Heart right ventricle (tissue), 16 donors: ENCODE measurements at regions not wholly inside any gene's neighbourhood (a gene's known extent, or its start where the extent isn't known, plus 50 kb on each side); places are given as distances from the start of the nearest gene placed in this dataset.

Experiments
- ATAC-seq, 8 donors: fragments of 200-7000 bp; cut with Tn5 transposase; one replicate each; pipeline ENCODE4 v1.9.1; 2020; ENCODE audit warnings: mild to moderate bottlenecking in 8 of 8, moderate library complexity in 8 of 8, moderate number of reproducible peaks in 1 of 8
- DNase-seq, 2 donors: peaks; one replicate each; pipeline ENCODE4 v3.0.0-alpha.2; 2020
- H3K27ac ChIP-seq, 10 donors: fragments of 200-600 bp; sonication (generic) in 2 of 10; one replicate each; pipeline versions ENCODE4 v1.5.0 to v1.8.0; 2020 to 2022; ENCODE audit warnings: mild to moderate bottlenecking in 3 of 10
- H3K27me3 ChIP-seq, 7 donors: fragments of 200-600 bp; one replicate each; pipeline ENCODE4 v1.8.0; 2021 to 2022; ENCODE audit warnings: mild to moderate bottlenecking in 2 of 7
- H3K36me3 ChIP-seq, 9 donors: fragments of 200-600 bp; sonication (generic) in 1 of 9; one replicate each; pipeline versions ENCODE4 v1.5.0 to v1.8.0; 2020 to 2022; ENCODE audit warnings: mild to moderate bottlenecking in 2 of 9
- H3K4me1 ChIP-seq, 9 donors: fragments of 200-600 bp; sonication (generic) in 1 of 9; one replicate each; pipeline versions ENCODE4 v1.5.0 to v1.8.0; 2020 to 2022; ENCODE audit warnings: mild to moderate bottlenecking in 4 of 9
- H3K4me3 ChIP-seq, 10 donors: fragments of 200-600 bp; sonication (generic) in 2 of 10; one replicate each; pipeline versions ENCODE4 v1.5.0 to v1.8.0; 2020 to 2022; ENCODE audit warnings: mild to moderate bottlenecking in 7 of 10, moderate library complexity in 2 of 10
- H3K9me3 ChIP-seq, 11 donors: fragments of 200-600 bp in 10 of 11; sonication (generic) in 2 of 11; one replicate each; pipeline versions ENCODE4 v1.5.0 to v1.8.0; 2013 to 2022; ENCODE audit warnings: mild to moderate bottlenecking in 2 of 11, control low read depth in 1 of 11, moderate library complexity in 1 of 11
- CTCF ChIP-seq, 9 donors: fragments of 200-600 bp; sonication (generic) in 2 of 9; IDR thresholded peaks; one replicate each; pipeline versions ENCODE4 v1.5.0 to v1.8.0; 2021 to 2022; ENCODE audit warnings: antibody characterized with exemption in 9 of 9, mild to moderate bottlenecking in 5 of 9, moderate library complexity in 1 of 9
- WGBS, 2 donors: extraction: QIAGEN DNeasy Blood & Tissue Kit; methylation state at CpG; one replicate each; pipeline ENCODE4 v1.1.7; 2013; ENCODE audit warnings: inconsistent platforms in 1 of 2; 5-methylcytosine and 5-hydroxymethylcytosine counted together
- intact Hi-C, 10 donors: fragments of 100-400 bp; cut with DNase I; formaldehyde crosslinking; loops; one replicate each; pipeline versions ENCODE4 v1.11.1 to v1.14.2; 2022
- donor health status: Arrhythmogenic right ventricular cardiomyopathy.
- donor health status: ischemic (EF 13 %, LVEDD 7.1; RV severe dilation, severe dysfunction).
- donor health status: healthy with polysubstance abuse.
- donor health status: DM: no; HTN: yes; CAD: no.
- donor health status: DM: no; HTN: no; CAD: no.
- donor health status: ischemic (EF 25% LVEDD 6.9; RV normal size, moderate dysfunction).
- donor health status: ischemic (EF 25% LVEDD 5.7; RV mildly dilated, moderate dysfunction).
- donor health status: healthy.
- donor health status: DM: yes; HTN: yes; CAD: no.
- donor health status: Ischemic cardiomyopathy.
- donor health status: ischemic (EF 35%, LVEDD 5.7; RV mildly dilated, moderate dysfunction).
- donor health status: nonischemic (EF 11% LVEDD 7.7; RV severe dilation, severe dysfunction).
- donor health status: DM: yes; HTN: yes; CAD: no.
- donor health status: PGD.
- donor health status: ischemic (EF 29% LVEDD 5.4; RV normal size, mild dysfunction).
- donor health status: nonischemic (EF 23%, LVEDD 6.1; RV moderate dilation, normal function).

- intact Hi-C loops, result no loop called here
- H3K4me1 ChIP-seq, result no peaks in the 10 kb centered on the region
- 91 to 93% methylated on average over 5 of the region's 5 CpGs for WGBS, 2 donors
- peaks cover 0 to 4% (median 0%) of the 10 kb centered on the region in 11 donors for H3K9me3 ChIP-seq
- ATAC-seq (no peak), DNase-seq (no peak)
- no peak for TF ChIP-seq CTCF (IDR thresholded peaks at IDR 0.05)
- H3K4me3 ChIP-seq, result no peak overlapping the region
- H3K27me3 ChIP-seq, result no peaks in the 10 kb centered on the region
- no peaks in the 10 kb centered on the region for H3K36me3 ChIP-seq
- no peak overlapping the region for H3K27ac ChIP-seq
Measured at GRCh38 chr6:153328194-153328593, 197.1 kb upstream of the RGS17 start.

- TF ChIP-seq CTCF (IDR thresholded peaks at IDR 0.05), result no peak
- no peak for ATAC-seq
- no peaks in the 10 kb centered on the region for H3K27me3 ChIP-seq
- H3K4me3 ChIP-seq, result no peak overlapping the region
- H3K27ac ChIP-seq, result no peak overlapping the region
- 62 to 74% methylated on average over 1 of the region's 1 CpG for WGBS, 2 donors
- H3K4me1 ChIP-seq, result no peaks in the 10 kb centered on the region
- no peak for DNase-seq
- H3K36me3 ChIP-seq, result no peaks in the 10 kb centered on the region
- H3K9me3 ChIP-seq, result no peaks in the 10 kb centered on the region
- intact Hi-C loops, result no loop called here
Measured at GRCh38 chr6:153325661-153326060, 194.6 kb upstream of the RGS17 start.

- Histone ChIP-seq H3K27me3 (no peaks in the 10 kb centered on the region), H3K27ac (no peak overlapping the region), H3K4me3 (no peak overlapping the region), H3K9me3 (no peaks in the 10 kb centered on the region), H3K36me3 (no peaks in the 10 kb centered on the region), H3K4me1 (no peaks in the 10 kb centered on the region)
- ATAC-seq (no peak), DNase-seq (peak; percentile 9 to 28)
- TF ChIP-seq CTCF (IDR thresholded peaks at IDR 0.05), result peak in 2 of 9 donors; percentile 19 to 32
- WGBS, 2 donors, result 12 to 22% methylated on average over 3 of the region's 3 CpGs
- intact Hi-C loops, result no loop called here
Measured at GRCh38 chr6:153312634-153313033, 181.6 kb upstream of the RGS17 start.

- Histone ChIP-seq H3K27ac (no peak overlapping the region), H3K27me3 (no peaks in the 10 kb centered on the region), H3K9me3 (no peaks in the 10 kb centered on the region), H3K36me3 (no peaks in the 10 kb centered on the region), H3K4me3 (no peak overlapping the region), H3K4me1 (no peaks in the 10 kb centered on the region)
- ATAC-seq (no peak), DNase-seq (no peak)
- intact Hi-C loops, result no loop called here
- WGBS, 2 donors, result 31 to 46% methylated on average over 2 of the region's 2 CpGs
- no peak for TF ChIP-seq CTCF (IDR thresholded peaks at IDR 0.05)
Measured at GRCh38 chr6:153309651-153310050, 178.6 kb upstream of the RGS17 start.

- TF ChIP-seq CTCF (IDR thresholded peaks at IDR 0.05), result no peak
- Histone ChIP-seq H3K9me3 (no peaks in the 10 kb centered on the region), H3K4me3 (no peak overlapping the region), H3K36me3 (no peaks in the 10 kb centered on the region), H3K27ac (no peak overlapping the region), H3K4me1 (no peaks in the 10 kb centered on the region), H3K27me3 (no peaks in the 10 kb centered on the region)
- no peak for ATAC-seq
- intact Hi-C loops, result no loop called here
- WGBS, 2 donors, result 62 to 65% methylated on average over 8 of the region's 8 CpGs
- DNase-seq, result no peak
Measured at GRCh38 chr6:153302133-153302532, 171.1 kb upstream of the RGS17 start.
